T-helper 2 cell (primary cell): ENCODE measurements at regions not wholly inside any gene's neighbourhood (a gene's known extent, or its start where the extent isn't known, plus 50 kb on each side); places are given as distances from the start of the nearest gene placed in this dataset.
"Not testable (repeated sequence)": the region's sequence is repeated elsewhere in the genome, so short reads cannot be mapped to it uniquely, and the experiment has no call there.

ENCODE experiments used
- DNase-seq, 5 experiments: peaks; one replicate each; pipeline versions ENCODE4 v3.0.0 to v3.0.0-alpha.2; 2012 to 2022

- no peak for DNase-seq
Measured at GRCh38 chr16:52786091-52786490, 239.1 kb upstream of the TOX3 start.

GRCh38 chr16:52785653-52786052 is 238.7 kb upstream of the TOX3 start:
- no peak for DNase-seq

GRCh38 chr16:52783616-52784015 is 236.7 kb upstream of the TOX3 start:
- DNase-seq: no peak

GRCh38 chr16:52781005-52781630 is 234.2 kb upstream of the TOX3 start:
- no peak for DNase-seq

DNA sequence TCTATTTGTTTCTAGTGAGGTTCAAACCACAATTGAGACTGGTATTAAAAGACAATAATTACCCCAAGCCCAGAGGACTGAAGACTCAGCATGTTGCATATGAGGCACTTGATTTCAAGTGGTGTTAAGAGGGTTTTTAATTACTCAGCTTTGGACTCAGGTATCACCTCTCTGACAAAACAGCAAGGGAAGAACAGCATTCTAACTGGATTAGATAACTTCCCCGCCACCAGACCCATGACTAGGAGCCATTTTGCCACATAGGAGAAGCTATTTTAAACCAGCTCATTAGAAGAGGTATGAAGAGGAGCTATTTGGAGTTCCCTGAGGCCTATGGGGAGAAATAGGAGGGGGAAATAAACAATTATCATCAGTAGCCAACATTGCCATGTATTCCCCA is 226.1 kb upstream of the TOX3 start:
- no peak for DNase-seq

DNA sequence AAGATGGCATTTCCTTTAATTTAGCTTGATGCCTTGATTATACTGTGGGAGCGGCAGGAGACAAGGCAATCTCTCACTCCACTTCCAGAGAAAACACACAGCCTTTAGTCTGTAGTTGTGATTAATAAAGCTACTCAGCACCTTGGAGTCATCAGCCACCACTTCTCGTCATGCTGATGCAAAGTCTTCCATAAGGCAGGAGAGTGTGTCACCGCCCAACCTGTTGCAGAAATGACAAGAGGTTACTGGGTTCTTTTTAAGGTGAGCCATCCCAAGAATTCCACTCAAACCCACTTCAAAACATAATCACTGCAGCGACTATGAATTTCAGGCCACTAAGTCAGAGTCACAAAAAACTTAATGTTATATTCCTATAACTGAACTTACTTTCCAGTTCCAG is 223.9 kb upstream of the TOX3 start:
- DNase-seq: no peak

DNA sequence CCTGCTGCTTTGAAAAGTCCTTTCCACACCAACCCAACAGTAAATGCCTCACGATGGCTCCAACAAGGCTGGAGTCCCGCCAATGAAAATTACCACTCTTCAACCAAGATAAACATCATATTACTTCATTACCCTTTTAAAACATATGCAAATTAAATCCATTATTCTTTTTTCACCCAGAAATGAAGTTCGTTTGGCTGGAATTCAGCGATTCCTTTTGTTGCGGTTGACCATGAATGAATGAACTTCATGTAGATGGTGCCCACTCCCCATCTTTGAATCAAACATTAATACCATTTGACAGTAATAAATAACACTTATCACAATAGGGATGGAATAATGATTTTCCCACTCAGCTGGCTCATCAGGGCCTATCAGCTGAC is 211.5 kb upstream of the TOX3 start:
- DNase-seq: no peak

GRCh38 chr16:52757746-52758472 is 211.0 kb upstream of the TOX3 start:
- DNase-seq: no peak

GRCh38 chr16:52756812-52757517 is 210.0 kb upstream of the TOX3 start:
- no peak for DNase-seq

DNA sequence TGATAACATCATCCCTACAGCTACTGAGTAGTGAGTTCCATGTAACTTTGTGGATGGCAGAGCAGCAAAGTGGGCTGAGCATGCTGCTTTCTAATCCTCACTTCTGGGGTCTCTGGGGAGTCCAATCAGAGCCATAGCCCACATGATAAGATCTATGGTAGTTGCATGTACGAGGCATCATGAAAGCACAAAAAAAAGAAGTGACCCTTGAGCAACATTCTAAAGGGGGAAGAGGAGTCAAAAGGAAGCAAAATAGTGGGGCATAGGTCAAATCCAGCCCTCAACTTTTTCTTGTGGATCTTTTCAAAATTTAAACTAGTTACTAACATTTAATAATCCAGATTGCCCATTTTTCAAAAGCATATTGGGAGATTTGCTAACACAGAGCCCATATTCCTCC is 208.5 kb upstream of the TOX3 start:
- DNase-seq: no peak

DNA sequence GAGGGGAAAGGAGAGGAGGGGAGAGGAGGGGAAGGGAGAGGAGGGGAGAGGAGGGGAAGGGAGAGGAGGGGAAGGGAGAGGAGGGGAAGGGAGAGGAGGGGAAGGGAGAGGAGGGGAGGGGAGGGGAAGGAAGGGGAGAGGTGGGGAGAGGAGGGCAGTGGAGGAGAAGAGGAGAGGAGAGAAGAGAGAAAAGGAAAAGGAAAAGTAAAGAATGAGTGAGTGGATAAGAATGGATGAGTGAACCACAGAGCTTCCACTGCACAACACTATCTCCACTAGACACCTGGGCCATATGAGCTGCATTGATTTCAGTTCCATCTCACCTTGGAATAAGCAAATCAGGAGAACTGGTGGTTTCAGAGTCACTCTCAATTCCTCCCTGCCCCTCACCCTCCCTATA is 204.1 kb upstream of the TOX3 start:
- no peak for DNase-seq

GRCh38 chr16:52748741-52749140 is 201.8 kb upstream of the TOX3 start:
- DNase-seq: no peak

DNA sequence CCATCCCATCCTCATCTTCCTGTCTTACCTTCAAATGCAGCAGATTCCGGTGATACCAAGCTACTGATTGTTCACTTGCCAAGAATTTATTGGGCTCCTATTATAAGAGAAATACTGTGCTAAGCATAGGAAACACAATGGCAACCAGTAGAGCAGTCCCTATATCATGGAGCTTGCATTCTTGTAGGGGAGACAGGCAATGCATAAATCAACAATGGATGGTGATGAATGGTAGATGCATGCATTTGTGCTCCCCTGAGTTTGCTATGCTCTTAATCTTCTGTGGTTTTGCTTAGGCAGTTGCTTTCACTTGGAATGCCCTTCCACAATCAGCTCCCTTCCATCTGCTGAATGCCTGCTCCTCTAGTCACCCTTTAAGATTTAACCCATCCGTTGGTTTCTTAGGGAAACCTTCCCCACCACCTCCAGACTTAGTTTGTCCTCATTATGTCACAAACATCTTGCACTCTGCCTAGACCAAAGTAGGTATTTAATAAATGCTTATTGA is 200.2 kb upstream of the TOX3 start:
- DNase-seq: no peak

DNA sequence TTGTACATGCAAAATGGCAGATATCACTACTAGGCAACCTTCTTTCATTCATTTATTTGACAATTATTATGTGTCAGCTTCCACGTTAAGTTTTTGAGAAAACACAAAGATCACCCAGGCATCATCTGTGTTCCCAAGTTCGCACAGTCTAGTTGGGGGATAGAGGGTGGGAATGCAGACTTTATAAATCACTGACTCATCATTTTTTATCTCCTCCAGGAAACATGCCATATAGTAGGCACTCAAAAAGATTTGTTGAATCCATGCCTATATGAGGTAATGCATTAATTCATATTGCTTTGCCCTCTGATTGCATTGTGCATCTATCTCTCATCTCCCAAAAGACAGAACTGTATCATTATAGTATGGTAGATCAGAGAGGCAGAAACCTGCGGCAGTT is 196.8 kb upstream of the TOX3 start:
- no peak for DNase-seq

GRCh38 chr16:52742608-52743170 is 195.7 kb upstream of the TOX3 start:
- no peak for DNase-seq

DNA sequence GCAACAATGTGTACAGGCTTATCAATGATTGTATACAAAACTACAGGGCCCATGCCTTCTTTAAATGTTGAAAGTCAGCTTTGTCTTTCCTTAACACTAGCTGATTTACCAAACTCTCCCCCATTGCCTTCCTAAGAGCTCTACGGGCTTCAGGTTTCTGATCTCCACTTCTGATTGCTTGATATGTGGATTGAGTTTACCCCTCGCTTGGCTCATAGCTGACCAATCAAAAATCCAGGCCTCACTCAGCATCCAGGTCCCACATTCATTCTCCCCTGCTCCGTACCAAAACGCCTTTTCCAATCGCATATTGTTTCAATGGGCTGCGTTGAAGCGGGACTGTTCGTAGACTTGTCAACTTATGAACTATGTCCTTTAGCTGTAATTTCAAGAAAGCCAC is 195.1 kb upstream of the TOX3 start:
- DNase-seq: no peak

GRCh38 chr16:52741351-52741750 is 194.4 kb upstream of the TOX3 start:
- DNase-seq: no peak

DNA sequence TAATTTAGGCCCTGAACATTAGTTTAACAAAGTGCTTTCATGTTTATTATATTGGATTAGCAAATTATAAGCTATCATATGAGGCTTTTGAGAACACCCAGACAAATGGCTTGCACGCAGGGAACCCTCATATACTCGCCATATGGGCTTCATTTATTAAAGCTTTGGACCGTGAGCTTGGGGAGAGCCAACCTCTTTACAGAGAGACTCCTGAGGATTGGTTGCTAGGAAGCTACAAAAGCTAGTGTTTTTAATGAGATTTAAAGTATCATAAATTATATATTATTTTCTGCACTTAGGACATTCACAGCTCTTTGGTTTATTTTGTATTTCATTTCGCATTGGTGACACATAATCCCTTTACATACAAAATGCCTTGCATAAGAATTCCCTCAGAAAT is 193.8 kb upstream of the TOX3 start:
- DNase-seq: no peak

DNA sequence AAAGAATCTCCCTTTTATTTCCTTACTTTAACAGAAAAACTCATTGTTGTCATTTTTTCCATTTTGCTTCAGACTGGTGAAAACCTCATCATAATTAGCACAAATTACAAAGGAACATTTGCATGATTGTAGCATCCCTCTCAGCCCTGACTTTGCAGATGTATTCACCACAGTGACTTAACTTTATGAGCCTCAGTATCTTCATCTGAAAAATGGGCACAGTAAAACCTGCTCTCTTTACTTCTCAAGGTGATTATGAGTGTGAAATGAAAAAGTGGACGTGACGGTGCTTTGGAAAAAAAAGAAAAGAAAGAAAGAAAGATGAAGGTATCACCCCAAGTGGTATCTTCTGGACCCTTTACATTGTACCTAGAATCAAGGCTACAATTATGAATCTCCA is 193.4 kb upstream of the TOX3 start:
- DNase-seq: no peak

DNA sequence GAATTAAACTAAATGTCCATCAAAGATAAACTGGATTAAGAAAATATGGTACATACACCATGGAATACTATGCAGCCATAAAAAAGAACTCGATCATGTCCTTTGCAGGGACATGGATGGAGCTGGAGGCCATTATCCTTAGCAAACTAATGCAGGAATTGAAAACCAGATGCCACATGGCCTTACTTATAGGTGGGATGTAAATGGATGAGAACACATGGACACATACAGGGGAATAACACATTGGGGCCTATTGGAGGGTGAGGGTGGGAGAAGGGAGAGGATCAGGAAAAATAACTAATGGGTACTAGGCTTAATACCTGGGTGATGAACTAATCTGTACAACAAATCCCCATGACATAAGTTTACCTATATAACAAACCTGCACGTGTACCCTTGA is 192.0 kb upstream of the TOX3 start:
- DNase-seq: not testable (repeated sequence)

- no peak for DNase-seq
Measured at GRCh38 chr16:52731219-52731875, 184.4 kb upstream of the TOX3 start.

DNA sequence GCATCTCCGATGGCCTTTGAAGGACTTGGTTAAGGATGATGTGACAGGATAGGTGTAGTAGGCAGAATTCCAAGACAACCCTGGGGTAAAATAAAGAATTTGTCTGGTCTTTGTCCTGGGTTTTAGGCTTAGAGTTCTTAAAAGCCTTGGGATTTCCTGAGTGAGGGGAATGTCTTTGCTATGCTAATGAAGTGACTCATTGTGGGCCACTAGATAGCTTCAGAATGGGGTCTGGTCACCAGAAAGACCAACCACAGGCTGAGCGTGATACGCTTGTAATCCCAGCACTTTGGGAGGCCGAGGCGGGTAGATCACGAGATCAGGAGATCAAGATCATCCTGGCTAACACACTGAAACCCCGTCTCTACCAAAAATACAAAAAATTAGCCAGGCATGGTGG is 182.8 kb upstream of the TOX3 start:
- DNase-seq: no peak

DNA sequence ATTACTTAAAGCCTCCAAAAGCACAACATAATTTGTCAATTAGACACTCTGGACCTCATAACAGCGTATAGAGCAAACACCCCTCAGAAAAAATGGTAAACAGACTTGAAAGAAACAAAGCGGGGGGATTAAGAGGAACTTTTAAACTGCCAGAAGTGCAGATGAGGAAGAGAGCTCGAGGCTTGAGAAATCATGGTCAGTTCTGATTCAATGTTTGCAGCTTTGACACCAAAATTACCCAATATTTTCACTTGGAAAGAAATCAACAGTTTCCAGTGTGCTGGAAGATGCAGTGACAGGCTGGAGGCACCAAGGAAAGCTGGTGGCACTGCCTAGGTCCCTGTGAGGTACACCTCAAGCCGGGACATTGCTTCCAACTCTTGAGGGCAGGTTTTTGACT is 180.9 kb upstream of the TOX3 start:
- no peak for DNase-seq
